ENCODE measurements at regions not wholly inside any gene's neighbourhood (a gene's known extent, or its start where the extent isn't known, plus 50 kb on each side); places are given as distances from the start of the nearest gene placed in this dataset.
"Not testable (repeated sequence)": the region's sequence is repeated elsewhere in the genome, so short reads cannot be mapped to it uniquely, and the experiment has no call there.

DNA sequence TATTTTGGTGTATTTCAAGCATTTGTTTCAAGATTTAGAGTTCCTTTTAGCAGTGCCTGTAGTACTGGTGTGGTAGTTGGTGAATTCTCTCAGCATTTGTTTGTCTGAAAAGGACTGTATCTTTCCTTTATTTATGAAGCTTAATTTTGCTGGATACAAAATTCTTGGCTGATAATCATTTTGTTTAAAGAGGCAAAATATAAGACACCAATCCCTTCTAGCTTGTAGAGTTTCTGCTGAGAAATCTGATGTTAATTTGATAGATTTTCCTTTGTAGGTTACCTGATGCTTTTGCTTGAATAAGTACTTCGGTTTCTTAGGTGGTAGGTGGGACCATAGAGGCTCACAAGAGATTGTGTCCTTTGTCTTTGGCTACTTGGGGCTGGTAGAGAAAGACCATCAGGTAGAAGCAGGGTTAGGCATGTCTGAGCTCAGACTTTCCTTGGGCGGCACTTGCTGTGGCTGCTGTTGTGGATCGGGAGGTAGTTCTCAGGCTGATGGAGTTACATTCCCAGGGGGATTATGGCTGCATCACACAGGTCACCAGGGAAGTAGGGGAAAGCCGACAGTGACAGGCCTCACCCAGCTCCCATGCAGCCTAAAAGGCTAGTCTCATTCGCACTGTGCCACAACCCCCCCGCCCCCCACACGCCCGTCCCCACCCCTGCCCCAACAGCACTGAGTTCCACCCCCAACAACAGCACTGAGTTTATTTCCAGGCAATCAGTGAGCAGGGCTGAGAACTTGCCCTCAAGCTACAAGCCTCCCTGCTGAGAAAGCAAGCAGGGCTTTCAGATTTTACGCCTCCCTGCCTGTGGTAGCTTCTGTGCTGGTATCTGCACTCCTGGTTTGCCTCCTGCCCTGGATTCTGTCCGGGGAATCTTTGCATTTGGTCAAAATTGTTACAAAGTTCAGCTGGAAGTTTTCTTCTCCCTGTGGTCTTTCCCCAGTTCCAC, 127.1 kb upstream of the GLRA1 start:
- DNase-seq (ENCODE audit: low read depth, low spot score): no peak

DNA sequence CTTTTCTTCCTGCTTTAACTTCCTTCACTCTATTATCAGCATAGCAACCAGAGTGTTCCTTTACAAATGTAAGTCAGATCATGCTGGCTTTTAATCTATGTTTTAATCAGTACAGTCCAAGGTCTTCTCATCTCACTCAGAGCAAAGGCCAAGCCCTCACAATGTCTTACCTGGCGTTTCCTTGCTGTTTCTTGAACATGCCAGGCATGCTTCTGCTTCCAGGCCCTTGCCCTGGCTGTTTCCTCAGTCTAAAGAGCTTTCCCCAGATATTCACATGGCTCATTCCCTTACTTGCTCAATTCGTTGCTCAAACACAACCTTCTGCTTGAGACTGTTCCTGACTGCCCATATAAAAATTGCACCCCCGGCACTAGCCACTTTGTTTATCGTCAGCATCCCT, 121.7 kb upstream of the GLRA1 start:
- no peak for DNase-seq (ENCODE audit: low read depth, low spot score)

DNA sequence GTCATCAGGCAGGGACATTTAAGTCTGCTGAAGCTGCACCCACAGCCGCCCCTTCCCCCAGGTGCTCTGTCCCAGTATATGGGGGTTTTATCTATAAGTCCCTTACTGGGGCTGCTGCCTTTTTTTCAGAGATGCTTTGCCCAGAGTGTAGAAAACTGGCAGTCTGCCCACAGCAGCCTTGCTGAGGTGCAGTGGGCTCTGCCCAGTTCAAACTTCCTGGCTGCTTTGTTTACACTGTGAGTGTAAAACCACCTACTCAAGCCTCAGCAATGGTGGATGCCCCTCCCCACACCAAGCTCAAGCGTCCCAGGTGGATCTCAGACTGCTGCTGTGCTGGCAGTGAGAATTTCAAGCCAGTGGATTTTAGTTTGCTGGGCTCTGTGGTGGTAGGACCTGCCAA, 114.2 kb upstream of the GLRA1 start:
- DNase-seq (ENCODE audit: low read depth, low spot score): not testable (repeated sequence)

DNA sequence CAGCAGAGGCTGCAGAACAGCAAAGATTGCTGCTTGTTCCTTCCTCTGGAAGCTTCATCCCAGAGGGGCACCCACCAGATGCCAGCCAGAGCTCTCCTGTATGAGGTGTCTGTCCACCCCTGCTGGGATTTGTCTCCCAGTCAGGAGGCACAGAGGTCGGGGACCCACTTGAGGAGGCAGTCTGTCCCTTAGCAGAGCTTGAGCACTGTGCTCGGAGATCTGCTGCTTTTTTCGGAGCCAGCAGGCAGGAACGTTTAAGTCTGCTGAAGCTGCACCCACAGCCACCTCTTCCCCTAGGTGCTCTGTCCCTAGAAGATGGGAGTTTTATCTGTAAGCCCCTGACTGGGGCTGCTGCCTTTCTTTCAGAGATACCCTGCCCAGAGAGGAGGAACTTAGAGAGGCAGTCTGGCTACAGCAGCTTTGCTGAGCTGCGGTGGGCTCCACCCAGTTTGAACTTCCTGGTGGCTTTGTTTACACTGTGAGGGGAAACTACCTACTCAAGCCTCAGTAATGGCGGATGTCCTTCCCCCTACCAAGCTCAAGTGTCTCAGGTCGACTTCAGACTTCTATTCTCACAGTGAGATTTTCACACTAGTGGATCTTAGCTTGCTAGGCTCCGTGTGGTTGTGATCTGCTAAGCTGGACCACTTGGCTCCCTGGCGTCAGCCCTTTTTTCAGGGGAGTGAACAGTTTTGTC, 101.8 kb upstream of the GLRA1 start:
- not testable (repeated sequence) for DNase-seq (ENCODE audit: low read depth, low spot score)

DNA sequence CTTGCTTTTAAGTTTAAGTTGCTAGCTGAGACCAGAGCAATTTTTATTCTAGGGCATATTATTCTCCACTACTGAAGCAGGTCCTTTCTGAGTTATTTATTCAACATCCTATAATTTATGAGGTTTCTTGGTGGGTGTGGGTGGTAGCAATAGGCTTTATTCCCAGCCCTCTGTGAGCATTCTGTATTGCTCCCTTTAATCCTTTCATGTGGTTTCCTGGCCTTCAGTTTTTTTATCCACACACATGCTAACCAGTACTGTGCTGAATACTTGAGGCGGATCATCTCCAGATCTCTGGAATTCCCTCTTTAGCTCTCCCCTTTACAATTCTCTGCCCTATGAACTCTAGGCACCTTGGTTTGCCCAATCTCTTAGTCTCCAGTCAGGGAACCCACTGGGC, 91.8 kb upstream of the GLRA1 start:
- no peak for DNase-seq (ENCODE audit: low read depth, low spot score)

DNA sequence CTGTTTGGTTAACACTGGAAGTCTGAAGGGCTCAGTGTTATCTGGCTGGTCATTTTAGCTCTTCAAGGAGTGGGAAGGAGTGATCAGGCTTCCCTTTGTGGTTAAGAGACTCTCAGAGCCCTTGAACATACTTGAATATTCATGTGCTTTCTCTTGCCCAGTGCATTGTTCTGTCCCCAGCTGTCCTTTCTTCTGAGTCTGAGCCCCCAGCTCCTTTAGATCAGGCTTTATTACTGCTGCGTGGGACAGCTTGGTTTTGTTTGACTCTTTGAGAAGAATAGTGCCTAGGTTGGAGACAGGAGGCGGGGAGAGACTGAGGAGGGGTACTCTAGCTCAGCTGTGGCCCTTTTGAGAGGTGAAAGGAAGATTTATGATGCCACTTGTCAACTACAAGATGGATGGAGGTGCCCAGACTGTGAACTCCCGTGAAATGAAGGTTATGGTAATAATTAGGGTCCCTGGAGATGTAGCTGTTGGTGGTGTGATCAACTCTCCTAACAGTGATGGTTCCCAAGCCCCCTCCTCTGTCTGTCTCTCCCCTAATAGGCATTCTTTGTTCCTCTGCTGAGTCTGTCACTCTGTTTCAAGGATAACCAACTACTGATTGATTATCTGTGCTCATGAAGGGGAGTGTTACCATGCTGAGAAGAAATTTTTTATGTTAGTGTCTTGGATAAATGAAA, 83.1 kb upstream of the GLRA1 start:
- DNase-seq (ENCODE audit: low read depth, low spot score): no peak

DNA sequence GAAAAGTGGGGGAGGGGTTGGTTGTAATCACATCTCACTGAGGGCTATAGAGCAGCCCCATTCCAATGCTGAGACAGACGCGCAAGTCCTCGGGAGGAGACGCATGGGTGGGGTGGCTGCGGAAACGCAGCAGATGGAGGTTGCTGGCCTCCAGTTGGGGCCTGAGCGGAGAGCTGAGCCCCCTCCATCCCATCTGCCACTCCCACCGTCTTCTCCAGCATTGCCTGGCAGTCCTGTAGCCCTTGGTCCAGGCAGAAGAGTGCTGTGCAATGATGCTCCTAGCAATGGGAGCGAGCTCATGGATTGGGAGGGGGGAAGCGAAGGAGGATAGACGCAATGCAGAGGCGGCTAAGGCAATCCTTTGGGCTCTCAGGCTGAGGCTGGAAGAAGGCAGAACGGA, 79.4 kb upstream of the GLRA1 start:
- DNase-seq (ENCODE audit: low read depth, low spot score): no peak
